ENCODE measurements at regions not wholly inside any gene's neighbourhood (a gene's known extent, or its start where the extent isn't known, plus 50 kb on each side); places are given as distances from the start of the nearest gene placed in this dataset.

DNA sequence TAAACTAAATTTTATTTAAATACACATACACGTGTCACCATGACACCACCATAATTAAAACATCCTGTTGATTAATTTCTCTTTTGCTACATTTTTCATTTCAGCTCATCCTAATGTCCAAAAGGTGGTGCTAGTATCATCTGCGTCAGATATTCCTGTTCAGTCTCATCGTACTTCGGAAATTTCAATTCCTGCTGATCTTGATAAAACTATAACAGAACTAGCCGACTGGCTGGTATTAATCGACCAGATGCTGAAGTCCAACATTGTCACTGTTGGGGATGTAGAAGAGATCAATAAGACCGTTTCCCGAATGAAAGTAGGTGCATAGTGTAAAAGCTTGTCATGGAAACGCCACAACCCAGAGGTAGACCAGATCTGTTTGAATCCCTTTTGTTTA is 263.4 kb downstream of the UTRN start:
- no peaks in the 10 kb centered on the region for H3K4me1 ChIP-seq
- H3K27ac ChIP-seq = no peak overlapping the region
- TF ChIP-seq, protein P1, sequence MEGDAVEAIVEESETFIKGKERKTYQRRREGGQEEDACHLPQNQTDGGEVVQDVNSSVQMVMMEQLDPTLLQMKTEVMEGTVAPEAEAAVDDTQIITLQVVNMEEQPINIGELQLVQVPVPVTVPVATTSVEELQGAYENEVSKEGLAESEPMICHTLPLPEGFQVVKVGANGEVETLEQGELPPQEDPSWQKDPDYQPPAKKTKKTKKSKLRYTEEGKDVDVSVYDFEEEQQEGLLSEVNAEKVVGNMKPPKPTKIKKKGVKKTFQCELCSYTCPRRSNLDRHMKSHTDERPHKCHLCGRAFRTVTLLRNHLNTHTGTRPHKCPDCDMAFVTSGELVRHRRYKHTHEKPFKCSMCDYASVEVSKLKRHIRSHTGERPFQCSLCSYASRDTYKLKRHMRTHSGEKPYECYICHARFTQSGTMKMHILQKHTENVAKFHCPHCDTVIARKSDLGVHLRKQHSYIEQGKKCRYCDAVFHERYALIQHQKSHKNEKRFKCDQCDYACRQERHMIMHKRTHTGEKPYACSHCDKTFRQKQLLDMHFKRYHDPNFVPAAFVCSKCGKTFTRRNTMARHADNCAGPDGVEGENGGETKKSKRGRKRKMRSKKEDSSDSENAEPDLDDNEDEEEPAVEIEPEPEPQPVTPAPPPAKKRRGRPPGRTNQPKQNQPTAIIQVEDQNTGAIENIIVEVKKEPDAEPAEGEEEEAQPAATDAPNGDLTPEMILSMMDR (IDR thresholded peaks at IDR 0.05) = no peak
- no peak for TF ChIP-seq POLR2A (IDR thresholded peaks at IDR 0.05)
- no peak overlapping the region for H3K4me3 ChIP-seq
- no peak for DNase-seq
- intact Hi-C loops (cut with DNase I; ENCODE audit: low total_unique reads) = no loop called here
- H3K9me3 ChIP-seq = no peaks in the 10 kb centered on the region
- no peaks in the 10 kb centered on the region for H3K36me3 ChIP-seq
- no peaks in the 10 kb centered on the region for H3K27me3 ChIP-seq

DNA sequence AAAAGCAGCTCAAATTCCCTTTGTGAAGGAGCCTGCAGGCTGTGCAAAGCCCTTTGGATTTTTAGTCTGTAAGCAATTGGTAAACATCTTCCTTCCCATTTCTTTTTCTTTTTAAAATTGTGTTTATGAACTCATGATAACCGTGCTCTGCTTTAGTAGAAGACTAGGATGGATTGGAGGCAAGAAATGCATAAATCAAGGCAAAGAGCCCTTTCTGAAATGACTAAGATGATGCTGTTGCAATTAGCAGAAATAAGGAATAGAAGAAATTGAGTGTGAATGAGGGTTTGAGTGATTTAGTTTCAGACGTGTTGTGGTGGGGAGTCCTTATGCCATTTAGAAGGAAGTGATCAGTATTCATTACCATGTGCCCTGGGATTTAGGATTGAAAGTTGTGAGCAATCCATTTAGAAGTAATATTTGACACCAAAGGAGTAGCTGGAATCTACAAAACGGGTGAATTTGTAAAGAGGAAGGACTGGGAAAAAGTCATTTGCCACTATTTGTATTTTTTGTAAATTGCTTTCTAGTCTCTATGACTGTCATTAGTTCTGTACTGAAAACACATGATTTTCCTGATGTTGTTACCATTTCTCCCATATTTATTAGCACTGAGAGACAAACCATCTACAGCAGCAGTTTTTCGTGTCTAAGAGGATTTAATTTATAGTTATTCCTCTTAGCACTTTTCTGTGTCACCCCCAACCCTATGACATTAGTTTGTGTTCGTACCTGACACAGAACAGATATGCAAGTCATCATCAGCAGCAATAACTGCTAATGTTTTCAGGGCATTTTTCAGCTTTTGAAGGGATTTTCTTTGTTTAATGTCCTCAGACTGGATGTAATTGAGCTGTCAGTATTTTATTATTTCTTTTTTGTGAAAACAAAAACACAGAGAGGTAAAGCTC is 265.0 kb downstream of the UTRN start:
- TF ChIP-seq, protein P1 (IDR thresholded peaks at IDR 0.05) = no peak
- no peak for TF ChIP-seq POLR2A (IDR thresholded peaks at IDR 0.05)
- intact Hi-C loops (cut with DNase I; ENCODE audit: low total_unique reads) = no loop called here
- DNase-seq = no peak
- Histone ChIP-seq H3K27me3 (no peaks in the 10 kb centered on the region), H3K4me3 (no peak overlapping the region), H3K9me3 (no peaks in the 10 kb centered on the region), H3K4me1 (no peaks in the 10 kb centered on the region), H3K27ac (no peak overlapping the region), H3K36me3 (no peaks in the 10 kb centered on the region)

DNA sequence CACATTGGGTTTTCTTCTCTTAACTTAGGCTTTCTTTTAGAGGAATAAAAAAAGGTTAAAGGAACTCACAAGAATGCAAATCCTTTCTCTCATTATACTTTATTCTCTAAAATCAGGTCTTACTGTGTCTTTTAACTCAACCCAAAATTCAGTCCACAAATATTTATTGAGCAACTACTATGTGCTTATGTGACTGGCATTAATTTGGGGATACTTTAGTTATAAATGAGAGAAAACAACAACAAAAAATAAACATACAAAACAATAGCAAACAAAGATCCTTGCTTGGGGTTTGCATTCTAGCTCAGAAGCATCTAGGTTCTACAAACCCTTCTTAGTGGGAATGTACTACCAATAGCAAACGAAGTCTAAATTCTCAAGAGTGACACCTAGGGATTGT is 266.2 kb downstream of the UTRN start:
- Histone ChIP-seq H3K4me3 (no peak overlapping the region), H3K36me3 (no peaks in the 10 kb centered on the region), H3K9me3 (no peaks in the 10 kb centered on the region), H3K4me1 (no peaks in the 10 kb centered on the region), H3K27me3 (no peaks in the 10 kb centered on the region), H3K27ac (no peak overlapping the region)
- DNase-seq = no peak
- TF ChIP-seq, protein P1 (IDR thresholded peaks at IDR 0.05) = no peak
- intact Hi-C loops (cut with DNase I; ENCODE audit: low total_unique reads) = no loop called here

DNA sequence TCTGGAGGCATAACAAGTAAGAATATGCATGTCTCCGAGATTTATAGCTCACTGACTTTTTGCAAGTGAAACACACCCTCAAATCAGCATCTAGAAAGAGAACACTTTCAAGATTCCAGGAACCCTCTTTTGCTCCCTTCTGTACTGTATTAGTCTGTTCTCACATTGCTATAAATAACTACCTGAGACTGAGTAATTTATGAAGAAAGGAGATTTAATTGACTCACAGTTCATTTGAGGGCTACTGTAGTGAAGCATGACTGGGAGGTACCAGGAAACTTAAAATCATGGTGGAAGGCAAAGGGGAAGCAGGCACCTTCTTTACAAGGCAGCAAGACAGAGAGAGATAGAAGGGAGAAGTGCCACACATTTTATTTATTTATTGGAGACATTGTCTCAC is 269.9 kb downstream of the UTRN start:
- Histone ChIP-seq H3K9me3 (no peaks in the 10 kb centered on the region), H3K27me3 (no peaks in the 10 kb centered on the region), H3K36me3 (no peaks in the 10 kb centered on the region), H3K4me3 (no peak overlapping the region), H3K4me1 (no peaks in the 10 kb centered on the region), H3K27ac (no peak overlapping the region)
- no peak for DNase-seq
- TF ChIP-seq, protein P1 (IDR thresholded peaks at IDR 0.05) = no peak
- TF ChIP-seq POLR2A (IDR thresholded peaks at IDR 0.05) = no peak
- intact Hi-C loops (cut with DNase I; ENCODE audit: low total_unique reads) = no loop called here

DNA sequence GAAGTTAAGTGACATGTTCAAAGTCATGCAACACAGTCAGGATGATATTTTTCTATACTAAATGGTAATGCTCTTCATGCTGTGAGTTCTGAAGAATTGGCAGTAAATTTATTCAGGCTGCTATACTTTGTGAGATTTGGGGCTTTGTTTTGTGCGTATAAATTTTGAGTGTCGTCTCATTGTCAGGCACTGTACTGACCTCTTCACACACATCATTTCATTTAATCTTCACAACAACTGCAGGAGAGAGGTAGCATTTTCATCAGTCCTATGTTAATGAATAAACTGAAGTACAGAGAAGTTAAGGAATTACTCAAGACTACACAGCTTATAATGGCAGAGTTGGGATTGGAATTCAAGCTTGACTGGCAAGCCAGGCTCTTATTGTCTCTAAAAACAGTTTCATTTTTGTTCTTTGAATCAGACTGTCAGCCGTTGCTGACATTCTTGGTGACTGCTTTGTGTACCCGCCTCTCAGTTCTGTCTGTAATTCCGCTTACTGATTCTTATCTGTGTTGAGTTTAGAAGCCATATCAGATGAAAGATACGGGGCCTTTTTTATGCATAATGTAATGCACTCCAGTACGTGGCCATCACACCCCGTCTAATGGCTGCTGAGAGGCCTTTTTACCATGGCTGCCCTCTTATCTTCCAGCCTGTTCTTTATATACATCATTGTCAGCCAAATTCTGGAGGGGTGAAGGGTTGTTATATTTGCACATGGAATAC is 274.9 kb downstream of the UTRN start:
- Histone ChIP-seq H3K4me1 (no peaks in the 10 kb centered on the region), H3K9me3 (no peaks in the 10 kb centered on the region), H3K27me3 (no peaks in the 10 kb centered on the region), H3K4me3 (no peak overlapping the region), H3K36me3 (no peaks in the 10 kb centered on the region), H3K27ac (no peak overlapping the region)
- TF ChIP-seq, protein P1 (IDR thresholded peaks at IDR 0.05) = no peak
- no peak for TF ChIP-seq POLR2A (IDR thresholded peaks at IDR 0.05)
- intact Hi-C loops (cut with DNase I; ENCODE audit: low total_unique reads) = no loop called here
- DNase-seq = no peak
